Right lobe of liver (tissue), 4 donors: ENCODE measurements at regions not wholly inside any gene's neighbourhood (a gene's known extent, or its start where the extent isn't known, plus 50 kb on each side); places are given as distances from the start of the nearest gene placed in this dataset.
"Not testable (repeated sequence)": the region's sequence is repeated elsewhere in the genome, so short reads cannot be mapped to it uniquely, and the experiment has no call there.

ENCODE experiments used
- POLR2A ChIP-seq: fragments of 450-650 bp; IDR thresholded peaks from one replicate; pipeline ENCODE4 v1.6.1; 2017; ENCODE audit warnings: antibody characterized with exemption, mild to moderate bottlenecking
- TF ChIP-seq, protein P1 (sequence below), 4 donors: fragments of 200-600 bp in 3 of 4; fragments of 450-650 bp in 1 of 4; IDR thresholded peaks; one replicate each; pipeline versions ENCODE4 v1.5.1 to v1.8.0; 2016 to 2022; ENCODE audit warnings: antibody characterized with exemption in 4 of 4, mild to moderate bottlenecking in 2 of 4
- donor health status: DM: no; HTN: no; CAD: no.
- donor health status: DM: no; HTN: no; CAD: no.
- donor health status: DM: no; HTN: yes; CAD: no.

DNA sequence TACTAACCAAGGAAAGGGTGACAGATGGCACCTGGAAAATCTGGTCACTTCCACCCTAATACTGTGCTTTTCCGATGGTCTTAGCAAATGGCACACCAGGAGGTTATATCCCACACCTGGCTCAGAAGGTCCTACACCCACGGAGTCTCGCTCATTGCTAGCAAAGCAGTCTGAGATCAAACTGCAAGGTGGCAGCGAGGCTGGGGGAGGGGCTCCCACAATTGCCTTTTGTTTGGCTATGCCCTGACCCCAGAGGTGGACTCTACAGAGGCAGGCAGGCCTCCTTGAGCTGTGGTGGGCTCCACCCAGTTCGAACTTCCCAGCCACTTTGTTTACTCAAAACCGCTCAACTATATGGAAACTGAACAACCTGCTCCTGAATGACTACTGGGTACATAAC, 50.3 kb upstream of the UGT2B15 start:
- TF ChIP-seq, protein P1, sequence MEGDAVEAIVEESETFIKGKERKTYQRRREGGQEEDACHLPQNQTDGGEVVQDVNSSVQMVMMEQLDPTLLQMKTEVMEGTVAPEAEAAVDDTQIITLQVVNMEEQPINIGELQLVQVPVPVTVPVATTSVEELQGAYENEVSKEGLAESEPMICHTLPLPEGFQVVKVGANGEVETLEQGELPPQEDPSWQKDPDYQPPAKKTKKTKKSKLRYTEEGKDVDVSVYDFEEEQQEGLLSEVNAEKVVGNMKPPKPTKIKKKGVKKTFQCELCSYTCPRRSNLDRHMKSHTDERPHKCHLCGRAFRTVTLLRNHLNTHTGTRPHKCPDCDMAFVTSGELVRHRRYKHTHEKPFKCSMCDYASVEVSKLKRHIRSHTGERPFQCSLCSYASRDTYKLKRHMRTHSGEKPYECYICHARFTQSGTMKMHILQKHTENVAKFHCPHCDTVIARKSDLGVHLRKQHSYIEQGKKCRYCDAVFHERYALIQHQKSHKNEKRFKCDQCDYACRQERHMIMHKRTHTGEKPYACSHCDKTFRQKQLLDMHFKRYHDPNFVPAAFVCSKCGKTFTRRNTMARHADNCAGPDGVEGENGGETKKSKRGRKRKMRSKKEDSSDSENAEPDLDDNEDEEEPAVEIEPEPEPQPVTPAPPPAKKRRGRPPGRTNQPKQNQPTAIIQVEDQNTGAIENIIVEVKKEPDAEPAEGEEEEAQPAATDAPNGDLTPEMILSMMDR (IDR thresholded peaks at IDR 0.05) = not testable (repeated sequence)
- not testable (repeated sequence) for TF ChIP-seq POLR2A
